ENCODE measurements at regions not wholly inside any gene's neighbourhood (a gene's known extent, or its start where the extent isn't known, plus 50 kb on each side); places are given as distances from the start of the nearest gene placed in this dataset.

GRCh38 chr20:60795651-60796050, 456.4 kb upstream of the CDH4 start:
- H3K36me3 ChIP-seq (ENCODE audit: control insufficient read depth, insufficient read depth, low read length): no peaks in the 10 kb centered on the region
- in situ Hi-C loops (cut with HindIII; ENCODE audit: low pct_unique_long_range_greater_than_20kb, low sequenced_read_pairs) (no loop called here), intact Hi-C loops (cut with micrococcal nuclease; ENCODE audit: unreplicated experiment) (no loop called here)
- DNase-seq (ENCODE audit: low read depth, low spot score) (no peak), ATAC-seq (no peak)
- no peaks in the 10 kb centered on the region for H3K4me1 ChIP-seq (ENCODE audit: control insufficient read depth, insufficient read depth, low read length)
- ChIA-PET POLR2A (no interaction called here), CTCF (no interaction called here)
- no peak overlapping the region for H3K27ac ChIP-seq (ENCODE audit: low read length)
- no peak overlapping the region for H3K4me3 ChIP-seq (ENCODE audit: low read depth in 2 of 2, low read length in 2 of 2)
- no peaks in the 10 kb centered on the region for H3K9me3 ChIP-seq (ENCODE audit: control insufficient read depth, insufficient read depth, low read depth, low read length)
- no TSS peak for BruUV-seq (replicated peaks)
- no peaks in the 10 kb centered on the region for H3K27me3 ChIP-seq (ENCODE audit: control insufficient read depth, insufficient read depth, low read length)
- TF ChIP-seq REST (IDR thresholded peaks at IDR 0.05; ENCODE audit: insufficient read depth in 1 of 2, low read depth in 2 of 2, low read length in 1 of 2) (no peak), SIN3A (IDR thresholded peaks at IDR 0.05; ENCODE audit: borderline replicate concordance, insufficient read depth, low read depth, low read length) (no peak), POLR2AphosphoS5 (IDR thresholded peaks at IDR 0.05; ENCODE audit: low read depth, low read length) (no peak), TCF7L2 (IDR thresholded peaks at IDR 0.05; ENCODE audit: low read depth, low read length) (no peak), CTCF (IDR thresholded peaks at IDR 0.05) (no peak)

- DNase-seq (ENCODE audit: low read depth, low spot score) (no peak), ATAC-seq (no peak)
- Histone ChIP-seq H3K4me1 (ENCODE audit: control insufficient read depth, insufficient read depth, low read length) (no peaks in the 10 kb centered on the region), H3K36me3 (ENCODE audit: control insufficient read depth, insufficient read depth, low read length) (no peaks in the 10 kb centered on the region), H3K4me3 (ENCODE audit: low read depth in 2 of 2, low read length in 2 of 2) (no peak overlapping the region), H3K27me3 (ENCODE audit: control insufficient read depth, insufficient read depth, low read length) (no peaks in the 10 kb centered on the region), H3K9me3 (ENCODE audit: control insufficient read depth, insufficient read depth, low read depth, low read length) (no peaks in the 10 kb centered on the region), H3K27ac (ENCODE audit: low read length) (no peak overlapping the region)
- BruUV-seq (replicated peaks): no TSS peak
- intact Hi-C loops (cut with micrococcal nuclease; ENCODE audit: unreplicated experiment): no loop called here
- POLR2A ChIA-PET: no interaction called here
- in situ Hi-C loops (cut with HindIII; ENCODE audit: low pct_unique_long_range_greater_than_20kb, low sequenced_read_pairs): no loop called here
- CTCF ChIA-PET: no interaction called here
- no peak for TF ChIP-seq REST (IDR thresholded peaks at IDR 0.05; ENCODE audit: insufficient read depth in 1 of 2, low read depth in 2 of 2, low read length in 1 of 2)
- TF ChIP-seq TCF7L2 (IDR thresholded peaks at IDR 0.05; ENCODE audit: low read depth, low read length): no peak
- TF ChIP-seq POLR2AphosphoS5 (IDR thresholded peaks at IDR 0.05; ENCODE audit: low read depth, low read length): no peak
- TF ChIP-seq SIN3A (IDR thresholded peaks at IDR 0.05; ENCODE audit: borderline replicate concordance, insufficient read depth, low read depth, low read length): no peak
- no peak for TF ChIP-seq CTCF (IDR thresholded peaks at IDR 0.05)
Measured at GRCh38 chr20:60800185-60800584, 451.9 kb upstream of the CDH4 start.

All from Panc1 (cell line).